GM21717 (cell line): ENCODE measurements at regions not wholly inside any gene's neighbourhood (a gene's known extent, or its start where the extent isn't known, plus 50 kb on each side); places are given as distances from the start of the nearest gene placed in this dataset.

ENCODE experiments used
- ATAC-seq: cut with Tn5 transposase; IDR thresholded peaks from one replicate; pipeline ENCODE4 v1.9.1; 2021; ENCODE audit warnings: mild to moderate bottlenecking, moderate library complexity; ENCODE audit not compliant: unreplicated experiment

GRCh38 chr12:13691598-13691997, 289.8 kb downstream of the GRIN2B start:
- no peak for ATAC-seq

- no peak for ATAC-seq
Observed at GRCh38 chr12:13687633-13688032, 293.8 kb downstream of the GRIN2B start.

GRCh38 chr12:13686260-13686659, 295.1 kb downstream of the GRIN2B start:
- ATAC-seq: no peak

- no peak for ATAC-seq
Observed at GRCh38 chr12:13680916-13681315, 300.5 kb downstream of the GRIN2B start.

- ATAC-seq: no peak
Observed at GRCh38 chr12:13676880-13677279, 304.5 kb downstream of the GRIN2B start.

- no peak for ATAC-seq
Observed at GRCh38 chr12:13670285-13670866, 311.0 kb downstream of the GRIN2B start.

GRCh38 chr12:13668880-13669279, 312.5 kb downstream of the GRIN2B start:
- ATAC-seq: no peak

GRCh38 chr12:13666806-13667205, 314.6 kb downstream of the GRIN2B start:
- no peak for ATAC-seq

- ATAC-seq: peak; percentile 64
Observed at GRCh38 chr12:13661005-13661887, 320.2 kb downstream of the GRIN2B start.

- no peak for ATAC-seq
Observed at GRCh38 chr12:13654456-13654855, 326.9 kb downstream of the GRIN2B start.

- no peak for ATAC-seq
Observed at GRCh38 chr12:13652105-13652504, 329.3 kb downstream of the GRIN2B start.

- no peak for ATAC-seq
Observed at GRCh38 chr12:13635709-13636108, 345.7 kb downstream of the GRIN2B start.

GRCh38 chr12:13631873-13632272, 349.5 kb downstream of the GRIN2B start:
- no peak for ATAC-seq

- ATAC-seq: no peak
Observed at GRCh38 chr12:13630354-13630753, 351.0 kb downstream of the GRIN2B start.

GRCh38 chr12:13628067-13628466, 353.3 kb downstream of the GRIN2B start:
- no peak for ATAC-seq

GRCh38 chr12:13627536-13627935, 353.9 kb downstream of the GRIN2B start:
- ATAC-seq: no peak

- no peak for ATAC-seq
Observed at GRCh38 chr12:13613297-13613696, 368.1 kb downstream of the GRIN2B start.

GRCh38 chr12:13609894-13610679, 371.3 kb downstream of the GRIN2B start:
- ATAC-seq: no peak

GRCh38 chr12:13606290-13606689, 375.1 kb downstream of the GRIN2B start:
- no peak for ATAC-seq

GRCh38 chr12:13603953-13604352, 377.4 kb downstream of the GRIN2B start:
- ATAC-seq: no peak

- no peak for ATAC-seq
Observed at GRCh38 chr12:13602172-13602571, 379.2 kb downstream of the GRIN2B start.

- ATAC-seq: no peak
Observed at GRCh38 chr12:13599176-13599575, 382.2 kb downstream of the GRIN2B start.
